ENCODE measurements at regions not wholly inside any gene's neighbourhood (a gene's known extent, or its start where the extent isn't known, plus 50 kb on each side); places are given as distances from the start of the nearest gene placed in this dataset.
"Not testable (repeated sequence)": the region's sequence is repeated elsewhere in the genome, so short reads cannot be mapped to it uniquely, and the experiment has no call there.

DNA sequence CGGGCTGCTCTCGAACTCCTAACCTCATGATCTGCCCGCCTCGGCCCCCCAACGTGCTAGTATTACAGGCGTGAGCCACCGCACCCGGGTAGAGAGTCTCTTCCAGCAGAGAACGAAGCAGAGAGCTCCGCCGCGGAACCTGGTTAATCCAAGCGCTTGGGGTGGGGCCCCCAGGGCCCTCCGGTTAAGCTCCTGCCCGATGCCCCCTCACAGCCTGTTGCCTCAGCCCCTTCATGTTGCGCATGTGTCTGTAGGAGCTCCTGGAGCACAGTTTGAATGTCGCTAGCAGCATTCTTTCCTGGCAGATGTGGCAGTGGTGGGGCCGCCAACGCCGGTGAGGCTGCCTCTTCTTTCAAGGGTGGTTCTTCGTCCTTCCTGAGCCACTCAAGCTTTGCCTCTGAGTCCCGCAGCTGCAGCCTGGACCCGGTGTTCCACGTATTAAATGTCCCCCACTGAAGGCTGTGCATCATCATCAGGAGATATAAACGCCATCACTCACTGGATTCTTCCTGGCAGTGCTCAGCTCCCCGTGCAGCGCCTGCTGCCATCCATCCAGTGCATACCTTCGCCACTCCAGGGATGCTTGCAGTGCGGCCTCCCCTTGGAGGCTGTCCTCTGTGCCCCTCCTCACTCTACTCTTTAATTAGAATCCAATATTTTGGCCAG lies 1919.3 kb downstream of the PCDH9 start (continued):
- TF ChIP-seq, protein P1, sequence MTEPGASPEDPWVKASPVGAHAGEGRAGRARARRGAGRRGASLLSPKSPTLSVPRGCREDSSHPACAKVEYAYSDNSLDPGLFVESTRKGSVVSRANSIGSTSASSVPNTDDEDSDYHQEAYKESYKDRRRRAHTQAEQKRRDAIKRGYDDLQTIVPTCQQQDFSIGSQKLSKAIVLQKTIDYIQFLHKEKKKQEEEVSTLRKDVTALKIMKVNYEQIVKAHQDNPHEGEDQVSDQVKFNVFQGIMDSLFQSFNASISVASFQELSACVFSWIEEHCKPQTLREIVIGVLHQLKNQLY (CRISPR knock-in tag; IDR thresholded peaks at IDR 0.05): no peak
- no peak for TF ChIP-seq EMX1 (CRISPR knock-in tag; IDR thresholded peaks at IDR 0.05)
- TF ChIP-seq RORB (CRISPR knock-in tag; IDR thresholded peaks at IDR 0.05): no peak

DNA sequence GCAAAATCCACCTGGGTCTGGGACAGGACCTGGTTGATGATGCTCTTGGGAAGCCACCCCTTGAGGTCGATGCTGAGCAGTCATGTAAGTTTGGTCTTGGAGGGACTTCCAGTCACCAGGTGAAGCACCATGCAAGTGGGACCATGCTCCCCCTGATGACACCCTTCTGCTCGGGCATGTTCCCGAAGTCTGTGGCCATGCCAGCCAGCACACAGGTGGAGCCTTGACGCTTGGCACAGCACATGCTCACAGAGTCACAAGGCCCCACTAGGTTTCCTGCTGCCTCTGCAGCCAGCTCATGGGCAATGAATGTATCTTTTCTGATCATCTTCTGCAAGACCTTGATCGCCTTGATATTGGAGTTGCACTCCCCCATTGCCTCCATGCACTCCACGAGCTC lies 1920.2 kb downstream of the PCDH9 start:
- no peaks in the 10 kb centered on the region for H3K4me1 Mint-ChIP-seq
- ChIA-PET POLR2A (no interaction called here), CTCF (no interaction called here)
- H3K4me3 Mint-ChIP-seq: no peak overlapping the region
- no peak overlapping the region for H3K27ac Mint-ChIP-seq
- TF ChIP-seq SMAD4 (CRISPR knock-in tag; IDR thresholded peaks at IDR 0.05) (no peak), ZNF416 (CRISPR knock-in tag; IDR thresholded peaks at IDR 0.05) (no peak), TCF7 (CRISPR knock-in tag; IDR thresholded peaks at IDR 0.05; ENCODE audit: low read depth) (no peak), ESRRA (CRISPR knock-in tag; IDR thresholded peaks at IDR 0.05; ENCODE audit: borderline replicate concordance) (no peak), ZNF317 (CRISPR knock-in tag; IDR thresholded peaks at IDR 0.05; ENCODE audit: borderline replicate concordance, low read depth) (no peak), FOXJ3 (CRISPR knock-in tag; IDR thresholded peaks at IDR 0.05; ENCODE audit: borderline replicate concordance) (no peak), TEAD1 (CRISPR knock-in tag; IDR thresholded peaks at IDR 0.05) (no peak), KAT7 (CRISPR knock-in tag; IDR thresholded peaks at IDR 0.05; ENCODE audit: borderline replicate concordance) (no peak), CBFB (CRISPR knock-in tag; IDR thresholded peaks at IDR 0.05; ENCODE audit: low read depth) (no peak)
- TF ChIP-seq, protein P2, sequence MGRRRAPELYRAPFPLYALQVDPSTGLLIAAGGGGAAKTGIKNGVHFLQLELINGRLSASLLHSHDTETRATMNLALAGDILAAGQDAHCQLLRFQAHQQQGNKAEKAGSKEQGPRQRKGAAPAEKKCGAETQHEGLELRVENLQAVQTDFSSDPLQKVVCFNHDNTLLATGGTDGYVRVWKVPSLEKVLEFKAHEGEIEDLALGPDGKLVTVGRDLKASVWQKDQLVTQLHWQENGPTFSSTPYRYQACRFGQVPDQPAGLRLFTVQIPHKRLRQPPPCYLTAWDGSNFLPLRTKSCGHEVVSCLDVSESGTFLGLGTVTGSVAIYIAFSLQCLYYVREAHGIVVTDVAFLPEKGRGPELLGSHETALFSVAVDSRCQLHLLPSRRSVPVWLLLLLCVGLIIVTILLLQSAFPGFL (CRISPR knock-in tag; IDR thresholded peaks at IDR 0.05; ENCODE audit: borderline replicate concordance): no peak
- TF ChIP-seq, protein P3, sequence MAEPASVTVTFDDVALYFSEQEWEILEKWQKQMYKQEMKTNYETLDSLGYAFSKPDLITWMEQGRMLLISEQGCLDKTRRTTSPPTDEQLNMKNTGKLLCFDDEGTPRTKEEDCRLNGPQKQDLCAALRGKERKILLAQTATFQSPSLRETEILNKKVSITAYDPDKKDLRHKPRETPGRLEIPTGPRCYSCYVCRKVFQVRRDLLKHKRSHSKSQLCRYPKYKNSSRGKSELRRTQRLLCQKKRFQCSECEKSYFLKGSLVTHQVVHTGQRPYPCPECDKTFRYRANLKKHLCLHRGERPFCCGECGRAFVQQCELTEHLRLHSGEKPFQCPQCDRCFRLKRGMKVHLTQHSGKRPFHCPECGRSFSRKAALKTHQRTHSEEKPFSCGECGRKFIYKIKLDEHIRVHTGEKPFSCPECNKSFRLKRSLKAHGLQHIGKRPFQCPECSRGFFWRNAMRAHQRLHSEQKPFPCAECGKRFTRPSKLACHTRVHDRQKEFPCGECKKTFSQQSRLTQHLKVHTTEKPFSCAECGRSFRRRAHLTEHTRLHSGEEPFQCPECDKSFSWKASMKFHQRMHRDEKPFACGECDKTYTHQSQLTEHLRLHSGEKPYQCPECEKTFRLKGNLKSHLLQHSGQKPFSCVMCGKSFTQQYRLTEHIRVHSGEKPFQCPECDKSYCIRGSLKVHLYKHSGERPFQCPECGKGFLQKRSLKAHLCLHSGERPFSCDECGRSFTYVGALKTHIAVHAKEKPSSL (CRISPR knock-in tag; conservative IDR thresholded peaks at IDR 0.05): no peak
- TF ChIP-seq, protein P4, sequence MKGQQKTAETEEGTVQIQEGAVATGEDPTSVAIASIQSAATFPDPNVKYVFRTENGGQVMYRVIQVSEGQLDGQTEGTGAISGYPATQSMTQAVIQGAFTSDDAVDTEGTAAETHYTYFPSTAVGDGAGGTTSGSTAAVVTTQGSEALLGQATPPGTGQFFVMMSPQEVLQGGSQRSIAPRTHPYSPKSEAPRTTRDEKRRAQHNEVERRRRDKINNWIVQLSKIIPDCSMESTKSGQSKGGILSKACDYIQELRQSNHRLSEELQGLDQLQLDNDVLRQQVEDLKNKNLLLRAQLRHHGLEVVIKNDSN (CRISPR knock-in tag; IDR thresholded peaks at IDR 0.05): no peak
- TF ChIP-seq, protein P5, sequence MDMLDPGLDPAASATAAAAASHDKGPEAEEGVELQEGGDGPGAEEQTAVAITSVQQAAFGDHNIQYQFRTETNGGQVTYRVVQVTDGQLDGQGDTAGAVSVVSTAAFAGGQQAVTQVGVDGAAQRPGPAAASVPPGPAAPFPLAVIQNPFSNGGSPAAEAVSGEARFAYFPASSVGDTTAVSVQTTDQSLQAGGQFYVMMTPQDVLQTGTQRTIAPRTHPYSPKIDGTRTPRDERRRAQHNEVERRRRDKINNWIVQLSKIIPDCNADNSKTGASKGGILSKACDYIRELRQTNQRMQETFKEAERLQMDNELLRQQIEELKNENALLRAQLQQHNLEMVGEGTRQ (CRISPR knock-in tag; IDR thresholded peaks at IDR 0.05): no peak
- no peaks in the 10 kb centered on the region for H3K27me3 Mint-ChIP-seq (ENCODE audit: low read depth)
- H3K9me3 Mint-ChIP-seq: peaks cover 38% of the 10 kb centered on the region
- H3K36me3 Mint-ChIP-seq: peaks cover 15% of the 10 kb centered on the region
- ATAC-seq: no peak
- no peak for DNase-seq (ENCODE audit: low spot score)

DNA sequence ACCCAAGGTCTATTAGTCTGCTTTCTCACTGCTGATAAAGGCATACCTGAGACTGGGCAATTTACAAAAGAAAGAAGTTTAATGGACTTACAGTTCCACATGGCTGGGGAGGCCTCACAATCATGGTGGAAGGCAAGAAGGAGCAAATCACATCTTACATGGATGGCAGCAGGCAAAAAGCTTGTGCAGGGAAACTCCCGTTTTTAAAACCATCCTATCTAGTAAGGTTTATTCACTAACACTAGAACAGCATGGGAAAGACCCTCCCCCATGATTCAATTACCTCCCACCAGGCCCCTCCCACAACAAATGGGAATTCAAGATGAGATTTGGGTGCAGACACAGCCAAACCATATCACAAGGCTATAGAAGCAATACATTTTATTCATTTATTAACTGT lies 1921.4 kb downstream of the PCDH9 start:
- POLR2A ChIA-PET, H3K4me3 Mint-ChIP-seq, ATAC-seq: not testable (repeated sequence)

More for the DNA sequence above, 1921.4 kb downstream of the PCDH9 start:
- DNase-seq (ENCODE audit: low spot score); CTCF ChIA-PET; H3K27ac Mint-ChIP-seq; H3K4me1 Mint-ChIP-seq; H3K27me3 Mint-ChIP-seq (ENCODE audit: low read depth): not testable (repeated sequence)
- peaks cover 15% of the 10 kb centered on the region for H3K36me3 Mint-ChIP-seq
- H3K9me3 Mint-ChIP-seq: peaks cover 31% of the 10 kb centered on the region
